ENCODE measurements at regions not wholly inside any gene's neighbourhood (a gene's known extent, or its start where the extent isn't known, plus 50 kb on each side); places are given as distances from the start of the nearest gene placed in this dataset.

GRCh38 chrX:66328950-66329596, 165.0 kb downstream of the HEPH start:
- ChIA-PET POLR2A (no interaction called here), CTCF (no interaction called here)
- DNase-seq (ENCODE audit: extremely low spot score), result no peak
- TF ChIP-seq PKNOX1 (IDR thresholded peaks at IDR 0.05) (no peak), ARNT (IDR thresholded peaks at IDR 0.05) (no peak), BHLHE40 (IDR thresholded peaks at IDR 0.05; ENCODE audit: borderline replicate concordance) (no peak), HDGF (IDR thresholded peaks at IDR 0.05; ENCODE audit: borderline replicate concordance) (no peak), SP1 (IDR thresholded peaks at IDR 0.05) (no peak), FOXK2 (IDR thresholded peaks at IDR 0.05) (no peak), SUZ12 (IDR thresholded peaks at IDR 0.05) (no peak)

GRCh38 chrX:66360894-66361293, 196.8 kb downstream of the HEPH start:
- no peak for DNase-seq (ENCODE audit: extremely low spot score)
- POLR2A ChIA-PET, result no interaction called here
- CTCF ChIA-PET, result no interaction called here
- TF ChIP-seq SP1 (IDR thresholded peaks at IDR 0.05) (no peak), PKNOX1 (IDR thresholded peaks at IDR 0.05) (no peak), NFRKB (IDR thresholded peaks at IDR 0.05) (no peak)

- ChIA-PET CTCF (no interaction called here), POLR2A (no interaction called here)
- TF ChIP-seq PKNOX1 (IDR thresholded peaks at IDR 0.05) (no peak), FOXM1 (IDR thresholded peaks at IDR 0.05; ENCODE audit: borderline replicate concordance) (no peak), L3MBTL2 (conservative IDR thresholded peaks at IDR 0.05) (no peak), FOXA1 (IDR thresholded peaks at IDR 0.05) (no peak), BHLHE40 (IDR thresholded peaks at IDR 0.05; ENCODE audit: borderline replicate concordance) (no peak), CTBP1 (IDR thresholded peaks at IDR 0.05; ENCODE audit: borderline replicate concordance) (no peak), ZNF384 (IDR thresholded peaks at IDR 0.05) (no peak)
- DNase-seq (ENCODE audit: extremely low spot score), result no peak
These were observed 220.7 kb downstream of the HEPH start for GRCh38 chrX:66384722-66385121.

- ChIA-PET CTCF (no interaction called here), POLR2A (no interaction called here)
- TF ChIP-seq ZNF384 (IDR thresholded peaks at IDR 0.05) (no peak), FOXA1 (IDR thresholded peaks at IDR 0.05) (no peak), CTBP1 (IDR thresholded peaks at IDR 0.05; ENCODE audit: borderline replicate concordance) (no peak)
- no peak for DNase-seq (ENCODE audit: extremely low spot score)
These were observed 235.2 kb downstream of the HEPH start for GRCh38 chrX:66399273-66399672.

GRCh38 chrX:66402165-66402564, 236.7 kb downstream of the EDA2R start:
- no peak for DNase-seq (ENCODE audit: extremely low spot score)

GRCh38 chrX:66408507-66408906, 230.4 kb downstream of the EDA2R start:
- ChIA-PET CTCF (no interaction called here), POLR2A (no interaction called here)
- no peak for DNase-seq (ENCODE audit: extremely low spot score)
- no peak for TF ChIP-seq NFRKB (IDR thresholded peaks at IDR 0.05)
- no peak for TF ChIP-seq ARNT (IDR thresholded peaks at IDR 0.05)
- TF ChIP-seq SUZ12 (IDR thresholded peaks at IDR 0.05), result no peak
- no peak for TF ChIP-seq FOXA1 (IDR thresholded peaks at IDR 0.05)
- TF ChIP-seq HDGF (IDR thresholded peaks at IDR 0.05; ENCODE audit: borderline replicate concordance), result no peak
- TF ChIP-seq LEF1 (IDR thresholded peaks at IDR 0.05; ENCODE audit: borderline replicate concordance), result no peak
- TF ChIP-seq SP1 (IDR thresholded peaks at IDR 0.05), result no peak
- no peak for TF ChIP-seq BHLHE40 (IDR thresholded peaks at IDR 0.05; ENCODE audit: borderline replicate concordance)
- TF ChIP-seq TARDBP (IDR thresholded peaks at IDR 0.05), result no peak

More at GRCh38 chrX:66402165-66402564, 236.7 kb downstream of the EDA2R start:
- CTCF ChIA-PET, result no interaction called here
- TF ChIP-seq CTBP1 (IDR thresholded peaks at IDR 0.05; ENCODE audit: borderline replicate concordance) (no peak), PKNOX1 (IDR thresholded peaks at IDR 0.05) (no peak), LEF1 (IDR thresholded peaks at IDR 0.05; ENCODE audit: borderline replicate concordance) (no peak), SUZ12 (IDR thresholded peaks at IDR 0.05) (no peak), HDGF (IDR thresholded peaks at IDR 0.05; ENCODE audit: borderline replicate concordance) (no peak), FOXM1 (IDR thresholded peaks at IDR 0.05; ENCODE audit: borderline replicate concordance) (no peak), SP1 (IDR thresholded peaks at IDR 0.05) (no peak), TARDBP (IDR thresholded peaks at IDR 0.05) (no peak), FOXK2 (IDR thresholded peaks at IDR 0.05) (no peak), L3MBTL2 (conservative IDR thresholded peaks at IDR 0.05) (no peak), FOXA1 (IDR thresholded peaks at IDR 0.05) (no peak), BHLHE40 (IDR thresholded peaks at IDR 0.05; ENCODE audit: borderline replicate concordance) (no peak), ARNT (IDR thresholded peaks at IDR 0.05) (no peak), ZNF384 (IDR thresholded peaks at IDR 0.05) (no peak), ELF4 (IDR thresholded peaks at IDR 0.05) (no peak), NFRKB (IDR thresholded peaks at IDR 0.05) (no peak)
- POLR2A ChIA-PET, result no interaction called here

All from HEK293T (cell line).